AG09319 (cell line): ENCODE measurements at regions not wholly inside any gene's neighbourhood (a gene's known extent, or its start where the extent isn't known, plus 50 kb on each side); places are given as distances from the start of the nearest gene placed in this dataset.

Source experiments
- DNase-seq: peaks from one replicate; pipeline ENCODE4 v3.0.0-alpha.2; 2010; ENCODE audit warnings: low read depth; ENCODE audit errors: extremely low read depth
- CTCF ChIP-seq: IDR thresholded peaks from 2 replicates; pipeline ENCODE4 v1.5.1; 2011; ENCODE audit warnings: low read depth, mild to moderate bottlenecking, inconsistent platforms, low read length, moderate library complexity

- TF ChIP-seq CTCF: no peak
- no peak for DNase-seq
Observed at GRCh38 chr3:80997622-80998021, 763.8 kb downstream of the GBE1 start.

DNA sequence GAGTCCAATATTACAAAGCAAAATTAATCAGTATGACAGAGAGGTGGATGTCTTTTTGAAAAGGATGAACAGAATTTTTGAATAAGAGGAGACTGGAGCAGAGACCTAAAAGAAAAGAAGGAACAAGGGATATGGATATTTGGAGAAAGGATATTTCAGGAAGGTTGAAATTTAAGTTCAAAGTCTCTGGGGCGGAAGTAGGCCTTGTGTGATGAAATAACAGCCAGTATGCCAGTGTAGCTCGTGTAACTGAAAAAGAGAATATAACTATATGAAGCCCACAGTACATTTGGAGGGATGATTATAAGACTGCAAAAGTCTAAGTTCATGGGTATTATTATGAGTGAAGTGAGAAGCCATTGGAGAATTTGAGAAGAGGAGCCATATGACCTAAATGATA is 766.7 kb downstream of the GBE1 start:
- no peak for DNase-seq
- TF ChIP-seq CTCF: no peak

- TF ChIP-seq CTCF: no peak
- DNase-seq: no peak
Observed at GRCh38 chr3:80994085-80994665, 767.3 kb downstream of the GBE1 start.

DNA sequence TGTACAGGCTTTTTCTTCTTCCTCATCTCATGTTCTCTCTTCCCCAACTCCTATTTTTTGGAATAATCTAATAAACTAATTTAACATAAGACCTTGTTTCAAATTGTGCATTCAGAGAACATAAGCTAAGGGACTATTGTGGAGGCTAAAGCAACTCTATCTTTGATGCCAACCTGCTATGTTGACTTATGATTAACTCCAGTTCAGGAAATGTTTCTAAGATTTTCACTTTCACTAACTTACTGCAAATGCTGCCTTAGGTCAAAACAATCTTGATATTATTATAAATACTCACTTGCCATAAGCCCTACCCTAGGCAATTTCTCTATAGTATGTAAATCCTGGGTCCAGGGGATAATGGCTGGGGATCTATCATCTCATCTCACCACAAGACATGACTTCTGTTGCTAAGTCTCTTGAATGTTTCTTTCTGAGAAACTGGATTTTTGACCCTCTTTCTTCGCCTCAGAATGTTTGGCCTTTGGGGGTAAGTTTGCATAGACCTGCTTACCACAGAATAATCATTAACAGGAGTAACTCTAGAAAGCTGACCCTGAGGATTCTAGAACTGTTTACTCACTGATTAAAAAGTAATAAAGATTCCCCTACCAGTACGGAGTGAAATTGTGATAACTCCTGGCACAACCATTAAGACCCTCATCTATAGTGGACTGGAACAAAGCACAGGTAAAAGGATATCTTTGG is 768.1 kb downstream of the GBE1 start:
- no peak for TF ChIP-seq CTCF
- DNase-seq: no peak

DNA sequence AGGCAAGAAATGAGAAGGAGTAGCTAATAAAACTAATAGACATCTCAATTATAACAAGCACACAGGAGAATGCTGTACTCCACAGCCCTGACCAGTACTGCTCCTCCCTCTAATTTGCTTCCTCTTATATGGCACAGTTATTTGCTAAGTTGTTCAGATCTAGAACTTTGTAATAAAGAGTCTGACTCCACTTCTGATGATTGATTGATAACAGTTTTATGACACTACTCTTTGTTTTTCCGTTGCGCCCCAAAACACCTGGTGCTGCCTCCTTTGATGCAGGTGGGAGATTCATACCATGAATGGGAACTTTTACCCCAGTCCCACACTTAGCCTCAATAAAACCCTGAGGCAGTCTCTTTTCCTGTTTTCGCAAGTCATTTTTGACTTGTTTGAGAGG is 777.7 kb downstream of the GBE1 start:
- DNase-seq: no peak
- no peak for TF ChIP-seq CTCF

- TF ChIP-seq CTCF: no peak
- DNase-seq: no peak
Observed at GRCh38 chr3:80978216-80978969, 783.1 kb downstream of the GBE1 start.

DNA sequence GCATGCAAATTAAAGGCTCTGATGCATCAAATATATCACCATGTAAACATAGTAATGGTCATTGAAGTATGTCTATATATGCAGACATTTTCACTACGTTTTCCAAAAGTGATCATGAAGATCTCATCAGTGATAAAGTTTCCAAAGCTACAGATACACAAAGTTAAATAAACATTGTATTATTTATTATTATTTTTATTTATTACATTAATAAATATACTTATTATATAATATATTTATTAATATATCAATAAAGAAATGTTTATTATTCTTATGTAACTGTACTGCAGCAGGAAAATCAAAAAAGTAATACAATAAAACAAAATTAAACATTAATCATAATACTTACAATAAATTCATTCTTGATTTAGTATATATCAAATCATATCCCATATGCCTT is 791.2 kb downstream of the GBE1 start:
- DNase-seq: no peak
- TF ChIP-seq CTCF: no peak
